ENCODE measurements at regions not wholly inside any gene's neighbourhood (a gene's known extent, or its start where the extent isn't known, plus 50 kb on each side); places are given as distances from the start of the nearest gene placed in this dataset.

DNA sequence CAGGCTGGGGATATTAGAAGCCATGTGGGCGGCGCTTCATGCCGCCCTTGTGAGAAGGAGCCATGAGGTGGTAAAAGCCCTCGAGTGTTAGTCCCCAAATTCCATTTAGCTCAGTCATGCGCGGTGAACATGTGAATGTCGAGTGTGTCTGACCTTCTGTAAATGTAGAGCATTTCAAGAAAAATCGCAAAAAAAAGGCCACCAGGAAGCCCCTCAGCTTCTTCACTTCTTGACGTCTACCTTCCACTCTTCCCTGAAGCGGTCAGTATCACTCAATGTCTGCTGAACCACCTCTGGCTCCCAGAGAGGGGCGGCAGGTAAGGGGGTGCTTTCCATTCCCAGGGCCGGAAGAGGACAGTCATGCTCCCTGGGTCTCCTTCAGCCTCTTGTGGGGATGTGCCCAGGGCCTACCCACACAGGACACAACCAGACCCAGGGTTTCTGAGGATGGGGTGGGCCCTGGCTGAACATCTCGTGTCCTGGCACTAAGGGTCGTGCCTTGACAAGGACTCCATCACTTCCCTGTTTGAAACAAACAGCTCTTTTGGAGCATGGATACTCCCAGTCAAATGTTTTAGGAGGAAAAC, 274.9 kb downstream of the FAM43A start:
- TF ChIP-seq LEF1 (IDR thresholded peaks at IDR 0.05; ENCODE audit: borderline replicate concordance) (no peak), FOXM1 (IDR thresholded peaks at IDR 0.05; ENCODE audit: borderline replicate concordance) (no peak), SUZ12 (IDR thresholded peaks at IDR 0.05) (no peak), HDGF (IDR thresholded peaks at IDR 0.05; ENCODE audit: borderline replicate concordance) (no peak), ZNF384 (IDR thresholded peaks at IDR 0.05) (no peak), L3MBTL2 (conservative IDR thresholded peaks at IDR 0.05) (no peak), BHLHE40 (IDR thresholded peaks at IDR 0.05; ENCODE audit: borderline replicate concordance) (no peak), ELF4 (IDR thresholded peaks at IDR 0.05) (no peak), TARDBP (IDR thresholded peaks at IDR 0.05) (no peak), FOXK2 (IDR thresholded peaks at IDR 0.05) (no peak)
